ENCODE measurements at regions not wholly inside any gene's neighbourhood (a gene's known extent, or its start where the extent isn't known, plus 50 kb on each side); places are given as distances from the start of the nearest gene placed in this dataset.

DNA sequence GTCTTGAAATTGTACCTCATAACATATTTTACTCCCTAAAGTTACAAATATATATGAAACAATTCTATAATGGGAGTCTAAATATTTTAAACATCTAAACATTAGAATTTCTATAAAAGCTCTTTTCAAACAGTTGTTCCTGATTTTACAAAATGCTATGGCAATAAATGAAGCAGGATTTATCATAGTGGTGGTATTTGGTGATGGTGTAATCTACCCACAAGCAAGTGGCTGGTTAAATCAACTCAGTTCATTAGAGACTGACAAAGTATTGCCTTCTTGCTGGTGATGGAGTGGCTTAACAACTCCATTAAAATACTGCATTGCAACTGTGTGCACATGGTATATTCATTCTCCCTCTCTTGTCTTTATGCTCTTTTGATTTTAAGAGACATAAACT, 138.9 kb downstream of the PMAIP1 start:
- Histone ChIP-seq H3K9me3 (no peaks in the 10 kb centered on the region), H3K4me3 (no peak overlapping the region), H3K27me3 (no peaks in the 10 kb centered on the region), H3K4me1 (no peaks in the 10 kb centered on the region), H3K36me3 (no peaks in the 10 kb centered on the region), H3K27ac (no peak overlapping the region)
- TF ChIP-seq POLR2AphosphoS5 (IDR thresholded peaks at IDR 0.05) (no peak), CTCF (IDR thresholded peaks at IDR 0.05) (no peak), POLR2A (IDR thresholded peaks at IDR 0.05) (no peak), EP300 (IDR thresholded peaks at IDR 0.05; ENCODE audit: low read depth) (no peak)
- in situ Hi-C loops (cut with MboI; ENCODE audit: low pct_ligation_motif_present in 1 of 4, low pct_unique_long_range_greater_than_20kb in 1 of 4, low sequenced_read_pairs in 3 of 4) (no loop called here), intact Hi-C loops (cut with DNase I; ENCODE audit: low total_unique reads) (no loop called here)
- no peak for DNase-seq

- no peak overlapping the region for H3K4me3 ChIP-seq
- 35 to 65% methylated on average over 2 of the region's 2 CpGs for WGBS, 2 donors (ENCODE audit: low coverage in 1 of 2)
- no peaks in the 10 kb centered on the region for H3K9me3 ChIP-seq
- no peaks in the 10 kb centered on the region for H3K27me3 ChIP-seq
- H3K36me3 ChIP-seq = no peaks in the 10 kb centered on the region
- TF ChIP-seq POLR2A (IDR thresholded peaks at IDR 0.05) = no peak
- no peak for TF ChIP-seq EP300 (IDR thresholded peaks at IDR 0.05; ENCODE audit: low read depth)
- no peak for TF ChIP-seq CTCF (IDR thresholded peaks at IDR 0.05)
- TF ChIP-seq POLR2AphosphoS5 (IDR thresholded peaks at IDR 0.05) = no peak
- in situ Hi-C loops (cut with MboI; ENCODE audit: low pct_ligation_motif_present in 1 of 4, low pct_unique_long_range_greater_than_20kb in 1 of 4, low sequenced_read_pairs in 3 of 4) (no loop called here), intact Hi-C loops (cut with DNase I; ENCODE audit: low total_unique reads) (no loop called here)
- H3K4me1 ChIP-seq = no peaks in the 10 kb centered on the region
- no peak for DNase-seq
- H3K27ac ChIP-seq = no peak overlapping the region
Observed at GRCh38 chr18:60027397-60027796, 127.6 kb downstream of the PMAIP1 start.

DNA sequence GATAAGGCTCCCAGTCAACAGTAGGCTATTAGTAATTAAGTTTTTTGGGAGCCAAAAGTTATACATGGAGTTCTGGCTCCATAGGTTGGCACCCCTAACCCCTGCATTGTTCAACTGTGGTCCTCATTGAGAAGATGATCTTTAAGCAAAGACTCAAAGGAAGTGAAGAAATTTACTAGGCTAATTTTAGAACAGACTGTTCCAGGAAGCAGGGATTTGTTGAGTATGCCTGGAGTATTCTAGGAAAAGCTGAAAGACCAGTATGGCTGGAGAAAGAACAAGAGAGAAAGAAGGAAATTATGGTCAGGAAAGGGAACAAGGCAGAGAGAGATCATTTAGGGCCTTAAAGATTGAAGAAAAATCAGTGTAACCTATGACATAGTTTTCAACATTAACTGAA, 125.1 kb downstream of the PMAIP1 start:
- H3K27me3 ChIP-seq = no peaks in the 10 kb centered on the region
- DNase-seq = no peak
- H3K4me1 ChIP-seq = no peaks in the 10 kb centered on the region
- no peak overlapping the region for H3K4me3 ChIP-seq
- H3K36me3 ChIP-seq = no peaks in the 10 kb centered on the region
- H3K9me3 ChIP-seq = no peaks in the 10 kb centered on the region
- in situ Hi-C loops (cut with MboI; ENCODE audit: low pct_ligation_motif_present in 1 of 4, low pct_unique_long_range_greater_than_20kb in 1 of 4, low sequenced_read_pairs in 3 of 4) = no loop called here
- no peak overlapping the region for H3K27ac ChIP-seq
- intact Hi-C loops (cut with DNase I; ENCODE audit: low total_unique reads) = no loop called here
- TF ChIP-seq CTCF (IDR thresholded peaks at IDR 0.05) = no peak
- TF ChIP-seq EP300 (IDR thresholded peaks at IDR 0.05; ENCODE audit: low read depth) = no peak
- no peak for TF ChIP-seq POLR2AphosphoS5 (IDR thresholded peaks at IDR 0.05)
- no peak for TF ChIP-seq POLR2A (IDR thresholded peaks at IDR 0.05)

DNA sequence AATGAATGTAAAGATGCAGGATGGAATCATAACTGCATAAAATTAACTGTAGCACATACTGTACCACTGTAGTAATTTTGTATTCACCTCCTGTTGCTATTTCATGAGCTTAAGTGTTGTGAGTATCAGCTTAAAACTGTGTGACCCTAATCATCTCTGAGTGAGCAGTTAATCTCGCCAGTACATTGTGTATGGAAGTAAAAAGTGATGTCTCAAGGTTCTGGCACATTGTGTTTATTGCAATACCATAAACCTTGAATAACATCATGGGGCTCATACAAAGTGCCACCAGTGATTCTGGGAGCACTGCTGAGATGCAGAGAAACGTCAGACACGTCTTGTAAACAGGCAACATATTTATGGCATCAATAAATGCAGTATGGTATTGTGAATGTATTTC, 124.5 kb downstream of the PMAIP1 start:
- in situ Hi-C loops (cut with MboI; ENCODE audit: low pct_ligation_motif_present in 1 of 4, low pct_unique_long_range_greater_than_20kb in 1 of 4, low sequenced_read_pairs in 3 of 4) = no loop called here
- intact Hi-C loops (cut with DNase I; ENCODE audit: low total_unique reads) = no loop called here
- no peak overlapping the region for H3K27ac ChIP-seq

GRCh38 chr18:60022671-60023276, 123.0 kb downstream of the PMAIP1 start:
- 31 to 80% methylated on average over 2 of the region's 2 CpGs for WGBS, 2 donors (ENCODE audit: low coverage in 1 of 2)
- in situ Hi-C loops (cut with MboI; ENCODE audit: low pct_ligation_motif_present in 1 of 4, low pct_unique_long_range_greater_than_20kb in 1 of 4, low sequenced_read_pairs in 3 of 4) = no loop called here

More for the DNA sequence above, 124.5 kb downstream of the PMAIP1 start:
- Histone ChIP-seq H3K4me1 (no peaks in the 10 kb centered on the region), H3K4me3 (no peak overlapping the region), H3K9me3 (no peaks in the 10 kb centered on the region), H3K36me3 (no peaks in the 10 kb centered on the region), H3K27me3 (no peaks in the 10 kb centered on the region)
- TF ChIP-seq POLR2AphosphoS5 (IDR thresholded peaks at IDR 0.05) (no peak), POLR2A (IDR thresholded peaks at IDR 0.05) (no peak)
- 38 to 39% methylated on average over 3 of the region's 3 CpGs for WGBS, 2 donors (ENCODE audit: low coverage in 1 of 2)
- DNase-seq = no peak

More at GRCh38 chr18:60022671-60023276, 123.0 kb downstream of the PMAIP1 start:
- Histone ChIP-seq H3K4me3 (no peak overlapping the region), H3K27ac (peak overlapping the region in 1 of 4 donors; percentile 18), H3K27me3 (no peaks in the 10 kb centered on the region), H3K4me1 (no peaks in the 10 kb centered on the region), H3K36me3 (no peaks in the 10 kb centered on the region), H3K9me3 (no peaks in the 10 kb centered on the region)
- TF ChIP-seq EP300 (IDR thresholded peaks at IDR 0.05; ENCODE audit: low read depth) = no peak
- no peak for TF ChIP-seq POLR2A (IDR thresholded peaks at IDR 0.05)
- TF ChIP-seq POLR2AphosphoS5 (IDR thresholded peaks at IDR 0.05) = no peak
- no peak for TF ChIP-seq CTCF (IDR thresholded peaks at IDR 0.05)
- no peak for DNase-seq
- intact Hi-C loops (cut with DNase I; ENCODE audit: low total_unique reads) = no loop called here
